HCT116 (cell line): ENCODE measurements at regions not wholly inside any gene's neighbourhood (a gene's known extent, or its start where the extent isn't known, plus 50 kb on each side); places are given as distances from the start of the nearest gene placed in this dataset.

Experiments
- ATAC-seq: fragments of 200-7000 bp; cut with Tn5 transposase; 2 replicates; pipeline ENCODE4 v1.9.1; 2020; ENCODE audit warnings: mild to moderate bottlenecking, moderate library complexity
- BruUV-seq: library from RNA; stranded (reverse); fragments of 400-500 nt; replicated peaks from 2 replicates; lab custom pipeline; 2021; lab: Mats Ljungman, UMichigan
- CTCF ChIA-PET: fragments of 300-600 bp; sonication (Branson Sonifier 250); formaldehyde crosslinking; loops from one replicate; lab custom pipeline; 2021; ENCODE audit warnings: antibody characterized with exemption; lab: Charles Lee
- POLR2A ChIA-PET: fragments of 300-600, 350-600 bp; sonication (Branson Sonifier 250); formaldehyde crosslinking; loops from one replicate; lab custom pipeline; 2021; ENCODE audit warnings: antibody characterized with exemption; lab: Charles Lee
- RAD21 ChIA-PET, 2 experiments: fragments of 300-600 bp; sonication (Branson Sonifier 250); formaldehyde crosslinking; loops; one replicate each; lab custom pipeline; 2023; ENCODE audit warnings: low total read pairs in 2 of 2; ENCODE audit not compliant: uncharacterized antibody in 2 of 2, unreplicated experiment in 2 of 2, low non-redundant PET in 1 of 2; lab: Charles Lee
- DNase-seq: peaks from one replicate; pipeline ENCODE4 v3.0.0-alpha.2; 2010; ENCODE audit warnings: low read depth, low spot score
- H2AFZ ChIP-seq: fragments of 200-600 bp; shearing (Covaris generic), sonication (generic); 2 replicates; pipeline ENCODE4 v1.6.1; 2017; ENCODE audit warnings: low read depth, mixed run types, mixed read lengths, antibody characterized with exemption, low read length; ENCODE audit not compliant: poor library complexity, severe bottlenecking
- H3K27ac ChIP-seq: 2 replicates; pipeline ENCODE4 v1.5.1; 2012; ENCODE audit warnings: low read depth, low read length
- H3K27me3 ChIP-seq: fragments of 200-600 bp; sonication (generic); 2 replicates; pipeline ENCODE4 v1.6.1; 2016; ENCODE audit warnings: mixed run types, low read length, mixed read lengths; ENCODE audit not compliant: insufficient read depth
- H3K36me3 ChIP-seq, 2 experiments: fragments of 200-500 bp in 1 of 2; fragments of 200-600 bp in 1 of 2; sonication (Bioruptor generic) in 1 of 2; sonication (generic) in 1 of 2; 2 replicates each; pipeline versions ENCODE4 v1.5.1 to v1.6.1; 2014 to 2016; ENCODE audit warnings: low read length in 2 of 2, inconsistent platforms in 1 of 2, mixed read lengths in 1 of 2, mixed run types in 1 of 2; ENCODE audit not compliant: insufficient read depth in 2 of 2, control insufficient read depth in 1 of 2
- H3K4me1 ChIP-seq, 2 experiments: fragments of 200-600 bp in 1 of 2; sonication (generic) in 1 of 2; 2 replicates each; pipeline versions ENCODE4 v1.5.1 to v1.6.1; 2012 to 2017; ENCODE audit warnings: low read length in 2 of 2, inconsistent platforms in 1 of 2, mild to moderate bottlenecking in 1 of 2, mixed read lengths in 1 of 2, mixed run types in 1 of 2, moderate library complexity in 1 of 2; ENCODE audit not compliant: insufficient read depth in 2 of 2, control insufficient read depth in 1 of 2
- H3K4me2 ChIP-seq: fragments of 200-600 bp; sonication (generic); 2 replicates; pipeline ENCODE4 v1.6.1; 2017; ENCODE audit warnings: mixed run types, low read length, mixed read lengths
- H3K4me3 ChIP-seq, 2 experiments: fragments of 200-600 bp in 1 of 2; sonication (generic) in 1 of 2; replicated peaks in 1 of 2; 2 replicates each; pipeline ENCODE4 v1.5.1; 2011 to 2016; ENCODE audit warnings: low read length in 2 of 2, control low read depth in 1 of 2, low read depth in 1 of 2, mild to moderate bottlenecking in 1 of 2, mixed read lengths in 1 of 2, mixed run types in 1 of 2
- H3K79me2 ChIP-seq: fragments of 200-600 bp; sonication (generic); 2 replicates; pipeline ENCODE4 v1.6.1; 2017; ENCODE audit warnings: mild to moderate bottlenecking, mixed run types, low read length, moderate library complexity, mixed read lengths; ENCODE audit not compliant: insufficient read depth
- H3K9ac ChIP-seq: fragments of 200-600 bp; sonication (generic); 2 replicates; pipeline ENCODE4 v1.6.1; 2016; ENCODE audit warnings: low read length, mixed read lengths
- H3K9me2 ChIP-seq: fragments of 200-600 bp; sonication (generic), shearing (Covaris generic); 2 replicates; pipeline ENCODE4 v1.6.1; 2017; ENCODE audit warnings: mixed run types, mild to moderate bottlenecking, moderate library complexity; ENCODE audit not compliant: insufficient read depth
- H3K9me3 ChIP-seq, 2 experiments: fragments of 200-500 bp in 1 of 2; fragments of 200-600 bp in 1 of 2; sonication (Bioruptor generic) in 1 of 2; sonication (generic) in 1 of 2; 2 replicates each; pipeline ENCODE4 v1.6.1; 2014 to 2017; ENCODE audit warnings: low read length in 2 of 2, mixed read lengths in 2 of 2, inconsistent platforms in 1 of 2, low read depth in 1 of 2, mild to moderate bottlenecking in 1 of 2, mixed run types in 1 of 2, moderate library complexity in 1 of 2; ENCODE audit not compliant: control insufficient read depth in 1 of 2, insufficient read depth in 1 of 2
- H4K20me1 ChIP-seq: fragments of 200-600 bp; sonication (generic), shearing (Covaris generic); 2 replicates; pipeline ENCODE4 v1.6.1; 2017; ENCODE audit warnings: mixed run types, mild to moderate bottlenecking, moderate library complexity; ENCODE audit not compliant: insufficient read depth
- CEBPB ChIP-seq: IDR thresholded peaks from 2 replicates; pipeline ENCODE4 v1.6.1; 2012; ENCODE audit warnings: low read depth
- EZH2 ChIP-seq: fragments of 200-600 bp; sonication (generic); IDR thresholded peaks from 2 replicates; pipeline ENCODE4 v1.6.1; 2017; ENCODE audit warnings: antibody characterized with exemption, mixed run types
- EZH2phosphoT487 ChIP-seq: fragments of 200-600 bp; IDR thresholded peaks from 2 replicates; pipeline ENCODE4 v1.6.1; 2018; ENCODE audit warnings: antibody characterized with exemption, borderline replicate concordance
- FOSL1 ChIP-seq: IDR thresholded peaks from 2 replicates; pipeline ENCODE4 v1.6.1; 2012; ENCODE audit warnings: low read depth
- SIN3A ChIP-seq: IDR thresholded peaks from 2 replicates; pipeline ENCODE4 v1.6.1; 2012; ENCODE audit warnings: low read depth
- ZFX ChIP-seq: fragments of 450-650 bp; IDR thresholded peaks from 2 replicates; pipeline ENCODE4 v1.6.1; 2017
- ZNF274 ChIP-seq: fragments of 200-500 bp; sonication (Bioruptor generic); IDR thresholded peaks from 2 replicates; pipeline ENCODE4 v1.6.1; 2014; ENCODE audit warnings: mild to moderate bottlenecking, low read depth, low read length, inconsistent platforms
- intact Hi-C: fragments of 100-400 bp; cut with micrococcal nuclease; formaldehyde crosslinking; loops from 2 replicates; pipeline ENCODE4 v1.10.0; 2022
- TF ChIP-seq, protein P1 (sequence below): IDR thresholded peaks from 2 replicates; pipeline ENCODE4 v1.6.1; 2012
- TF ChIP-seq, protein P2 (sequence below), 3 experiments: fragments of 200-600 bp in 1 of 3; sonication (generic) in 1 of 3; IDR thresholded peaks in 2 of 3; conservative IDR thresholded peaks in 1 of 3; 2 replicates each; pipeline ENCODE4 v1.5.1; 2012 to 2017; ENCODE audit warnings: low read depth in 2 of 3, low read length in 2 of 3, antibody characterized with exemption in 1 of 3, borderline replicate concordance in 1 of 3, control low read depth in 1 of 3, mild to moderate bottlenecking in 1 of 3, mixed read lengths in 1 of 3, mixed run types in 1 of 3, moderate library complexity in 1 of 3; ENCODE audit not compliant: insufficient read depth in 1 of 3
- TF ChIP-seq, protein P3 (sequence below): IDR thresholded peaks from 2 replicates; pipeline ENCODE4 v1.6.1; 2012
- TF ChIP-seq, protein P4 (sequence below): IDR thresholded peaks from 2 replicates; pipeline ENCODE4 v1.6.1; 2012; ENCODE audit warnings: low read depth

DNA sequence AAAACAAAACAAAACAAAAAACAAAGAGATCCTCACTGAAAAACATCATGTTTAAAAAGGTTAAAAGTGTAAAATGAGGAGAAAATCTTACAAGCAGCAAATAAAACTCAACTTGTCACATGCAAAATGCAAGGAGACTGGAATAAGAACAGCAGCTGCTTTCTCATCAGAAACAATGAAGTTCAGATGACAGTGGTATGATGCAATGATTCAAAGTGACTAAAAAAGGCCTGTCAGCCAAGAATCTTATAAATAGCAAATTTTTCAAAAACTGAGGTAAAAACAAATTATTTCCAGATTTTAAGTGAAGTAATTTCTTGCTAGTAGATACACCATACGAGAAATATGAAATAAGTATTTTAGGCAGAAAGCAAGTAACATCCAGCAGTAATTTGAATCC lies 68.6 kb upstream of the EPHA3 start:
- no peaks in the 10 kb centered on the region for H3K79me2 ChIP-seq
- no TSS peak for BruUV-seq
- TF ChIP-seq EZH2phosphoT487 (no peak), ZNF274 (no peak), EZH2 (no peak), FOSL1 (no peak), ZFX (no peak)
- TF ChIP-seq, protein P1, sequence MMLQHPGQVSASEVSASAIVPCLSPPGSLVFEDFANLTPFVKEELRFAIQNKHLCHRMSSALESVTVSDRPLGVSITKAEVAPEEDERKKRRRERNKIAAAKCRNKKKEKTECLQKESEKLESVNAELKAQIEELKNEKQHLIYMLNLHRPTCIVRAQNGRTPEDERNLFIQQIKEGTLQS = no peak
- TF ChIP-seq, all 23 proteins: peak for 0

DNA sequence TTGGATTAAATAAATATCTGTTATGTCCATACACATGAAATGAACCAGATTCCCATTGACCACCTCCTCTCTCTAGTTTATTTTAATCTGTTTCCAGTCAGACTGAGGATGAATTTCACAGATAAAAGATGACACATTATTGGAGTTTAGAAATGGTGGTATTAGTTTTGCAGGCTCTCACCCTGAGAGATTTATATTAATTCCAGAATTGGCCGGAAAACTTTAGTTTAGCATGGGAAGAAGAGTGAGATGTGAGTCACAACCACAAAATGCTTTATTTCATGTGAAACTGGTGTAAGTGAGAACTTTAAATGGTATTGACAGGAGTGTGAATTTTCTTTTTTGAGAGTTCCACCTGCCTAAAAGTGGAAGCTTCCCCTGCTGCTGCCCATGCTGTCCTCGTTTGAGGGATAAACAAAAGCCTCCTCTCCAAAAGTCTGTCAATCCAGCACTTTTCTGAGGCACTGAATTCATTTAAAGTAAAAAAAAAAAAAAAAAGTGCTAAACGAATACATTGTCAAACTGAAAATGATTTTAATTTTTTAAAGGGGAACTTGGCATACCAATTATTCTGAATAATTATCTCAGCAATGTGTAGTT lies 65.1 kb upstream of the EPHA3 start:
- H3K36me3 ChIP-seq = no peaks in the 10 kb centered on the region
- H3K4me2 ChIP-seq = no peak overlapping the region
- no TSS peak for BruUV-seq
- ATAC-seq = no peak
- intact Hi-C loops = no loop called here
- ChIA-PET POLR2A (no interaction called here), RAD21 (no interaction called here), CTCF (no interaction called here)
- H3K4me3 ChIP-seq = no peak overlapping the region
- no peaks in the 10 kb centered on the region for H3K27me3 ChIP-seq
- H3K9me2 ChIP-seq = no peaks in the 10 kb centered on the region
- no peaks in the 10 kb centered on the region for H4K20me1 ChIP-seq
- H3K4me1 ChIP-seq = no peaks in the 10 kb centered on the region
- peaks cover 9 to 38% of the 10 kb centered on the region in 2 experiments; a peak in 3 of 4 replicates for H3K9me3 ChIP-seq
- no peak overlapping the region for H3K27ac ChIP-seq
- no peak overlapping the region for H2AFZ ChIP-seq
- TF ChIP-seq SIN3A (no peak), CEBPB (no peak), EZH2 (no peak)
- TF ChIP-seq, protein P2, sequence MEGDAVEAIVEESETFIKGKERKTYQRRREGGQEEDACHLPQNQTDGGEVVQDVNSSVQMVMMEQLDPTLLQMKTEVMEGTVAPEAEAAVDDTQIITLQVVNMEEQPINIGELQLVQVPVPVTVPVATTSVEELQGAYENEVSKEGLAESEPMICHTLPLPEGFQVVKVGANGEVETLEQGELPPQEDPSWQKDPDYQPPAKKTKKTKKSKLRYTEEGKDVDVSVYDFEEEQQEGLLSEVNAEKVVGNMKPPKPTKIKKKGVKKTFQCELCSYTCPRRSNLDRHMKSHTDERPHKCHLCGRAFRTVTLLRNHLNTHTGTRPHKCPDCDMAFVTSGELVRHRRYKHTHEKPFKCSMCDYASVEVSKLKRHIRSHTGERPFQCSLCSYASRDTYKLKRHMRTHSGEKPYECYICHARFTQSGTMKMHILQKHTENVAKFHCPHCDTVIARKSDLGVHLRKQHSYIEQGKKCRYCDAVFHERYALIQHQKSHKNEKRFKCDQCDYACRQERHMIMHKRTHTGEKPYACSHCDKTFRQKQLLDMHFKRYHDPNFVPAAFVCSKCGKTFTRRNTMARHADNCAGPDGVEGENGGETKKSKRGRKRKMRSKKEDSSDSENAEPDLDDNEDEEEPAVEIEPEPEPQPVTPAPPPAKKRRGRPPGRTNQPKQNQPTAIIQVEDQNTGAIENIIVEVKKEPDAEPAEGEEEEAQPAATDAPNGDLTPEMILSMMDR (IDR thresholded peaks at IDR 0.05 in 2 of 3, conservative IDR thresholded peaks at IDR 0.05 in 1 of 3; ENCODE audit: borderline replicate concordance in 1 of 3, insufficient read depth in 1 of 3, low read depth in 2 of 3, low read length in 2 of 3) = no peak
- TF ChIP-seq, protein P3, sequence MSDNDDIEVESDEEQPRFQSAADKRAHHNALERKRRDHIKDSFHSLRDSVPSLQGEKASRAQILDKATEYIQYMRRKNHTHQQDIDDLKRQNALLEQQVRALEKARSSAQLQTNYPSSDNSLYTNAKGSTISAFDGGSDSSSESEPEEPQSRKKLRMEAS = no peak
- TF ChIP-seq, protein P4, sequence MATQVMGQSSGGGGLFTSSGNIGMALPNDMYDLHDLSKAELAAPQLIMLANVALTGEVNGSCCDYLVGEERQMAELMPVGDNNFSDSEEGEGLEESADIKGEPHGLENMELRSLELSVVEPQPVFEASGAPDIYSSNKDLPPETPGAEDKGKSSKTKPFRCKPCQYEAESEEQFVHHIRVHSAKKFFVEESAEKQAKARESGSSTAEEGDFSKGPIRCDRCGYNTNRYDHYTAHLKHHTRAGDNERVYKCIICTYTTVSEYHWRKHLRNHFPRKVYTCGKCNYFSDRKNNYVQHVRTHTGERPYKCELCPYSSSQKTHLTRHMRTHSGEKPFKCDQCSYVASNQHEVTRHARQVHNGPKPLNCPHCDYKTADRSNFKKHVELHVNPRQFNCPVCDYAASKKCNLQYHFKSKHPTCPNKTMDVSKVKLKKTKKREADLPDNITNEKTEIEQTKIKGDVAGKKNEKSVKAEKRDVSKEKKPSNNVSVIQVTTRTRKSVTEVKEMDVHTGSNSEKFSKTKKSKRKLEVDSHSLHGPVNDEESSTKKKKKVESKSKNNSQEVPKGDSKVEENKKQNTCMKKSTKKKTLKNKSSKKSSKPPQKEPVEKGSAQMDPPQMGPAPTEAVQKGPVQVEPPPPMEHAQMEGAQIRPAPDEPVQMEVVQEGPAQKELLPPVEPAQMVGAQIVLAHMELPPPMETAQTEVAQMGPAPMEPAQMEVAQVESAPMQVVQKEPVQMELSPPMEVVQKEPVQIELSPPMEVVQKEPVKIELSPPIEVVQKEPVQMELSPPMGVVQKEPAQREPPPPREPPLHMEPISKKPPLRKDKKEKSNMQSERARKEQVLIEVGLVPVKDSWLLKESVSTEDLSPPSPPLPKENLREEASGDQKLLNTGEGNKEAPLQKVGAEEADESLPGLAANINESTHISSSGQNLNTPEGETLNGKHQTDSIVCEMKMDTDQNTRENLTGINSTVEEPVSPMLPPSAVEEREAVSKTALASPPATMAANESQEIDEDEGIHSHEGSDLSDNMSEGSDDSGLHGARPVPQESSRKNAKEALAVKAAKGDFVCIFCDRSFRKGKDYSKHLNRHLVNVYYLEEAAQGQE = no peak
- TF ChIP-seq, protein P1 = no peak
- no peak overlapping the region for H3K9ac ChIP-seq
- DNase-seq = no peak
- no peaks in the 10 kb centered on the region for H3K79me2 ChIP-seq

More for the DNA sequence above, 68.6 kb upstream of the EPHA3 start:
- H3K9me2 ChIP-seq = no peaks in the 10 kb centered on the region
- ChIA-PET POLR2A (no interaction called here), RAD21 (no interaction called here), CTCF (no interaction called here)
- DNase-seq = no peak
- H3K9me3 ChIP-seq = peaks cover 7 to 19% of the 10 kb centered on the region in 2 experiments; a peak in 3 of 4 replicates
- H3K4me1 ChIP-seq = no peaks in the 10 kb centered on the region
- H2AFZ ChIP-seq = no peak overlapping the region
- no peaks in the 10 kb centered on the region for H3K27me3 ChIP-seq
- no peak overlapping the region for H3K4me2 ChIP-seq
- no peak overlapping the region for H3K27ac ChIP-seq
- no peaks in the 10 kb centered on the region for H4K20me1 ChIP-seq
- ATAC-seq = no peak
- no peaks in the 10 kb centered on the region for H3K36me3 ChIP-seq
- H3K9ac ChIP-seq = no peak overlapping the region
- intact Hi-C loops = no loop called here
- H3K4me3 ChIP-seq = no peak overlapping the region
